ENCODE measurements at regions not wholly inside any gene's neighbourhood (a gene's known extent, or its start where the extent isn't known, plus 50 kb on each side); places are given as distances from the start of the nearest gene placed in this dataset.
A peak's percentile ranks its signal among the peaks of the same experiment; 100 is the strongest.

GRCh38 chr2:104746858-104747257 lies 107.1 kb upstream of the POU3F3 start:
- WGBS: 95% methylated on average over 24 of the region's 24 CpGs
- no peak for DNase-seq (ENCODE audit: low read depth in 6 of 9, low spot score in 9 of 9)

DNA sequence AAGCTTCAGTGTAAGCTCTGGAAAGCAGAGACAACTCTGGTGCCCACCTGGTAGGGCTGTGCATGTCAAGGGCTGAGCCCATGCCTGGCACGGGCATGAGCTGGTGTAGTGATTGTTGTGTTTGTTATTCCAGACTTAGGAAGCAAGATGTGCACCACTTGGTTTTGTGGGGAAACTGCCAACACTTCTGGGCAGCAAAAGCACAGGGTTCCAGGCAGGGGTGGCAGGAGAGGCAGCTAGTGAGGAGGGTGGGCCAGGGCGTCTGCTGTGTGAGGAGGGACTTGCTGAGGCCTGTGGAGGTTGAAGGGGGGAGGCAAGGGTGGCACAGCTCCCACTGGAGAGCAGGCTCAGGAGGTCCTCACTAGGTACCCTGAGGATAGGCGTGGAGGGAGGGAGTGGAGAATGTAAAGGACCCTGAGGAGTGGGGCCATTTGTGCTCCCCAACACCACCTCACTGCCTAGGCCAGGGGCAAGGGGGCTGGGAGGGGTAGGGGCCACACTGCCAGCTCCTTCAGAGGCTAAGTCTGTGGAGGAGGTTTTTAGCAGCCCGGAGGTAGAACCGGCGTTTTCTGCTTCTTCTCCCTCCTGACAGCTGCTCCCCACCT lies 104.0 kb upstream of the POU3F3 start:
- no peak overlapping the region for H3K4me3 ChIP-seq (ENCODE audit: low read length in 2 of 2)
- 83% methylated on average over 6 of the region's 6 CpGs for WGBS
- no peaks in the 10 kb centered on the region for H3K9me3 ChIP-seq (ENCODE audit: control insufficient read depth in 2 of 2, insufficient read depth in 1 of 2, low read length in 1 of 2)
- H3K36me3 ChIP-seq (ENCODE audit: control insufficient read depth in 2 of 2, insufficient read depth in 2 of 2, low read length in 1 of 2): no peaks in the 10 kb centered on the region
- no peak for DNase-seq (ENCODE audit: low read depth in 6 of 9, low spot score in 9 of 9)
- H3K27me3 ChIP-seq (ENCODE audit: control insufficient read depth in 2 of 2, insufficient read depth in 1 of 2, low read length in 1 of 2): peaks cover 0 to 2% of the 10 kb centered on the region in 2 donors
- no peak overlapping the region for H3K27ac ChIP-seq (ENCODE audit: low read depth in 1 of 2, low read length in 1 of 2)
- peaks cover 0 to 7% of the 10 kb centered on the region in 2 donors for H3K4me1 ChIP-seq (ENCODE audit: control insufficient read depth in 2 of 2, insufficient read depth in 2 of 2, low read length in 2 of 2)

More at GRCh38 chr2:104746858-104747257, 107.1 kb upstream of the POU3F3 start:
- Histone ChIP-seq H3K4me1 (ENCODE audit: control insufficient read depth in 2 of 2, insufficient read depth in 2 of 2, low read length in 2 of 2) (peaks cover 0 to 9% of the 10 kb centered on the region in 2 donors), H3K36me3 (ENCODE audit: control insufficient read depth in 2 of 2, insufficient read depth in 2 of 2, low read length in 1 of 2) (no peaks in the 10 kb centered on the region), H3K9me3 (ENCODE audit: control insufficient read depth in 2 of 2, insufficient read depth in 1 of 2, low read length in 1 of 2) (no peaks in the 10 kb centered on the region), H3K4me3 (ENCODE audit: low read length in 2 of 2) (no peak overlapping the region), H3K27me3 (ENCODE audit: control insufficient read depth in 2 of 2, insufficient read depth in 1 of 2, low read length in 1 of 2) (peaks cover 0 to 2% of the 10 kb centered on the region in 2 donors), H3K27ac (ENCODE audit: low read depth in 1 of 2, low read length in 1 of 2) (no peak overlapping the region)

DNA sequence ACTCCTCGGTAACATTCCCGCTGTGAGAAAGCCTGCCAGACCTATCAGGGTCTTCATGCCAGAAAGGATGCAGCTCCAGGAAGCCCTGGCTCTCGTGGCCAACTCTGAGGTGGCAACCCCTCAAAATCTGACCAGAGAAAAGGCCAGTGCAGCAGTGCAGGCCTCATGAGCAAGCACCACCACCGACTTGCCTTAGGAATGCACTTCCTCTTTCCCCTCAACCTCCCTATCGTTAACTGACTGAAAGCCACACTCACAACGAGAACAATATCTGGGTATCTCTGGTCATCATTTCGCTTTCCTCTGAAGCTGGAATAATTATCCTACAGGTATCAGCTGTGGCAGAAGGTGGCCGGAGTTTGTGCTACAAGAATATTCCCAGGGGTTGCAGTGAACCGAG lies 101.4 kb upstream of the POU3F3 start:
- DNase-seq (ENCODE audit: low read depth in 6 of 9, low spot score in 9 of 9): no peak
- Histone ChIP-seq H3K4me3 (ENCODE audit: low read length in 2 of 2) (no peak overlapping the region), H3K9me3 (ENCODE audit: control insufficient read depth in 2 of 2, insufficient read depth in 1 of 2, low read length in 1 of 2) (peaks cover 0 to 6% of the 10 kb centered on the region in 2 donors), H3K27me3 (ENCODE audit: control insufficient read depth in 2 of 2, insufficient read depth in 1 of 2, low read length in 1 of 2) (no peaks in the 10 kb centered on the region), H3K27ac (ENCODE audit: low read depth in 1 of 2, low read length in 1 of 2) (no peak overlapping the region), H3K36me3 (ENCODE audit: control insufficient read depth in 2 of 2, insufficient read depth in 2 of 2, low read length in 1 of 2) (no peaks in the 10 kb centered on the region), H3K4me1 (ENCODE audit: control insufficient read depth in 2 of 2, insufficient read depth in 2 of 2, low read length in 2 of 2) (peaks cover under 1 to 11% of the 10 kb centered on the region in 2 donors)
- 76% methylated on average over 9 of the region's 9 CpGs for WGBS

GRCh38 chr2:104755026-104755878 lies 98.7 kb upstream of the POU3F3 start:
- Histone ChIP-seq H3K9me3 (ENCODE audit: control insufficient read depth in 2 of 2, insufficient read depth in 1 of 2, low read length in 1 of 2) (peaks cover 0 to 6% of the 10 kb centered on the region in 2 donors), H3K36me3 (ENCODE audit: control insufficient read depth in 2 of 2, insufficient read depth in 2 of 2, low read length in 1 of 2) (no peaks in the 10 kb centered on the region), H3K4me1 (ENCODE audit: control insufficient read depth in 2 of 2, insufficient read depth in 2 of 2, low read length in 2 of 2) (peaks cover 13 to 25% of the 10 kb centered on the region in 2 donors), H3K27ac (ENCODE audit: low read depth in 1 of 2, low read length in 1 of 2) (no peak overlapping the region), H3K27me3 (ENCODE audit: control insufficient read depth in 2 of 2, insufficient read depth in 1 of 2, low read length in 1 of 2) (no peaks in the 10 kb centered on the region), H3K4me3 (ENCODE audit: low read length in 2 of 2) (no peak overlapping the region)
- 71% methylated on average over 26 of the region's 26 CpGs for WGBS
- DNase-seq (ENCODE audit: low read depth in 6 of 9, low spot score in 9 of 9): no peak

- H3K27ac ChIP-seq (ENCODE audit: low read depth in 1 of 2, low read length in 1 of 2): no peak overlapping the region
- no peak overlapping the region for H3K4me3 ChIP-seq (ENCODE audit: low read length in 2 of 2)
- H3K27me3 ChIP-seq (ENCODE audit: control insufficient read depth in 2 of 2, insufficient read depth in 1 of 2, low read length in 1 of 2): no peaks in the 10 kb centered on the region
- 98% methylated on average over 7 of the region's 7 CpGs for WGBS
- no peak for DNase-seq (ENCODE audit: low read depth in 6 of 9, low spot score in 9 of 9)
- H3K4me1 ChIP-seq (ENCODE audit: control insufficient read depth in 2 of 2, insufficient read depth in 2 of 2, low read length in 2 of 2): peaks cover 18 to 34% of the 10 kb centered on the region in 2 donors
- peaks cover 0 to 6% of the 10 kb centered on the region in 2 donors for H3K9me3 ChIP-seq (ENCODE audit: control insufficient read depth in 2 of 2, insufficient read depth in 1 of 2, low read length in 1 of 2)
- H3K36me3 ChIP-seq (ENCODE audit: control insufficient read depth in 2 of 2, insufficient read depth in 2 of 2, low read length in 1 of 2): no peaks in the 10 kb centered on the region
Observed at GRCh38 chr2:104756118-104756517, 97.8 kb upstream of the POU3F3 start.

GRCh38 chr2:104757056-104757455 lies 96.9 kb upstream of the POU3F3 start:
- peaks cover 27 to 41% of the 10 kb centered on the region in 2 donors for H3K4me1 ChIP-seq (ENCODE audit: control insufficient read depth in 2 of 2, insufficient read depth in 2 of 2, low read length in 2 of 2)
- H3K36me3 ChIP-seq (ENCODE audit: control insufficient read depth in 2 of 2, insufficient read depth in 2 of 2, low read length in 1 of 2): no peaks in the 10 kb centered on the region
- no peak for DNase-seq (ENCODE audit: low read depth in 6 of 9, low spot score in 9 of 9)
- WGBS: 94% methylated on average over 5 of the region's 5 CpGs
- peaks cover 0 to 6% of the 10 kb centered on the region in 2 donors for H3K9me3 ChIP-seq (ENCODE audit: control insufficient read depth in 2 of 2, insufficient read depth in 1 of 2, low read length in 1 of 2)
- H3K27ac ChIP-seq (ENCODE audit: low read depth in 1 of 2, low read length in 1 of 2): no peak overlapping the region
- no peaks in the 10 kb centered on the region for H3K27me3 ChIP-seq (ENCODE audit: control insufficient read depth in 2 of 2, insufficient read depth in 1 of 2, low read length in 1 of 2)
- H3K4me3 ChIP-seq (ENCODE audit: low read length in 2 of 2): no peak overlapping the region

- H3K4me1 ChIP-seq (ENCODE audit: control insufficient read depth in 2 of 2, insufficient read depth in 2 of 2, low read length in 2 of 2): peaks cover 38 to 51% of the 10 kb centered on the region in 2 donors
- no peaks in the 10 kb centered on the region for H3K36me3 ChIP-seq (ENCODE audit: control insufficient read depth in 2 of 2, insufficient read depth in 2 of 2, low read length in 1 of 2)
- H3K27ac ChIP-seq (ENCODE audit: low read depth in 1 of 2, low read length in 1 of 2): peak overlapping the region; percentile 56 to 58
- peak overlapping the region in 1 of 2 donors; percentile 11 for H3K4me3 ChIP-seq (ENCODE audit: low read length in 2 of 2)
- DNase-seq (ENCODE audit: low read depth in 6 of 9, low spot score in 9 of 9): peak in 2 of 9 donors; percentile 13 to 51
- 7% methylated on average over 9 of the region's 9 CpGs for WGBS
- H3K27me3 ChIP-seq (ENCODE audit: control insufficient read depth in 2 of 2, insufficient read depth in 1 of 2, low read length in 1 of 2): no peaks in the 10 kb centered on the region
- peaks cover 0 to 6% of the 10 kb centered on the region in 2 donors for H3K9me3 ChIP-seq (ENCODE audit: control insufficient read depth in 2 of 2, insufficient read depth in 1 of 2, low read length in 1 of 2)
Observed at GRCh38 chr2:104758199-104758620, 95.7 kb upstream of the POU3F3 start.

- Histone ChIP-seq H3K27me3 (ENCODE audit: control insufficient read depth in 2 of 2, insufficient read depth in 1 of 2, low read length in 1 of 2) (no peaks in the 10 kb centered on the region), H3K9me3 (ENCODE audit: control insufficient read depth in 2 of 2, insufficient read depth in 1 of 2, low read length in 1 of 2) (no peaks in the 10 kb centered on the region), H3K4me1 (ENCODE audit: control insufficient read depth in 2 of 2, insufficient read depth in 2 of 2, low read length in 2 of 2) (peaks cover 39 to 49% of the 10 kb centered on the region in 2 donors), H3K27ac (ENCODE audit: low read depth in 1 of 2, low read length in 1 of 2) (peak overlapping the region; percentile 72 to 81), H3K4me3 (ENCODE audit: low read length in 2 of 2) (no peak overlapping the region), H3K36me3 (ENCODE audit: control insufficient read depth in 2 of 2, insufficient read depth in 2 of 2, low read length in 1 of 2) (no peaks in the 10 kb centered on the region)
- WGBS: 8% methylated on average over 8 of the region's 8 CpGs
- DNase-seq (ENCODE audit: low read depth in 6 of 9, low spot score in 9 of 9): peak in 6 of 9 donors; percentile 26 to 83 (median 44)
Observed at GRCh38 chr2:104762031-104762430, 91.9 kb upstream of the POU3F3 start.

DNA sequence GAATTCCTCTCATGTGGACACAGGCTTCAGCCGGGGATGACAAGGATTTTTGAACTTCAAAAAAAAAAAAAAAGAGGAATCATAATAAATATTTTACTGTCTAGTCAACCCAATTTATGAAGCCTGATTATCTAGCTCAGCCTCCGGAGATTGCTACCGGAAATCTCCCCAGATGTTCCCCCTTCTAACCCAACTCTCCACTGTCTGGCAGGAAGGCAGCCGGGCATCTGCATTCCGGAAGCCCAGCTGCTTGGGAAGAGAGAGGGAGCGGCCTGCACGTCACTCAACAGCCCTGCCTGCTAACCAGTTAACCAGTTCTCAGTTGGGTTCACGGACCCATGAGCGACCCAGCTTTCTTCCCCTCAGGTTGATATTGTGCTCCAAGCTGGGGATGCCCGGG lies 87.2 kb upstream of the POU3F3 start:
- H3K4me3 ChIP-seq (ENCODE audit: low read length in 2 of 2): no peak overlapping the region
- WGBS: 70% methylated on average over 10 of the region's 10 CpGs
- no peaks in the 10 kb centered on the region for H3K27me3 ChIP-seq (ENCODE audit: control insufficient read depth in 2 of 2, insufficient read depth in 1 of 2, low read length in 1 of 2)
- no peaks in the 10 kb centered on the region for H3K36me3 ChIP-seq (ENCODE audit: control insufficient read depth in 2 of 2, insufficient read depth in 2 of 2, low read length in 1 of 2)
- H3K9me3 ChIP-seq (ENCODE audit: control insufficient read depth in 2 of 2, insufficient read depth in 1 of 2, low read length in 1 of 2): no peaks in the 10 kb centered on the region
- peak in 2 of 9 donors; percentile 9 to 31 for DNase-seq (ENCODE audit: low read depth in 6 of 9, low spot score in 9 of 9)
- peaks cover 15 to 16% of the 10 kb centered on the region in 2 donors for H3K4me1 ChIP-seq (ENCODE audit: control insufficient read depth in 2 of 2, insufficient read depth in 2 of 2, low read length in 2 of 2)
- H3K27ac ChIP-seq (ENCODE audit: low read depth in 1 of 2, low read length in 1 of 2): no peak overlapping the region
